B cell (primary cell): ENCODE measurements at regions not wholly inside any gene's neighbourhood (a gene's known extent, or its start where the extent isn't known, plus 50 kb on each side); places are given as distances from the start of the nearest gene placed in this dataset.

Experiments
- ATAC-seq: fragments of 200-7000 bp; cut with Tn5 transposase; one replicate; pipeline ENCODE4 v1.10.0; 2021; ENCODE audit warnings: low read depth, mild to moderate bottlenecking, moderate number of reproducible peaks, moderate library complexity
- CTCF ChIA-PET: fragments of 350-600 bp; sonication (Branson Sonifier 250); formaldehyde crosslinking; loops from one replicate; lab custom pipeline; 2021; ENCODE audit warnings: antibody characterized with exemption, inconsistent platforms; lab: Charles Lee
- POLR2A ChIA-PET: fragments of 350-600 bp; sonication (Branson Sonifier 250); formaldehyde crosslinking; loops from one replicate; lab custom pipeline; 2021; ENCODE audit warnings: antibody characterized with exemption; lab: Charles Lee
- DNase-seq: peaks from one replicate; pipeline ENCODE4 v3.0.0; 2013
- H2AFZ ChIP-seq: 2 replicates; pipeline ENCODE4 v1.6.1; 2012; ENCODE audit warnings: mild to moderate bottlenecking, low read depth, low read length; ENCODE audit not compliant: insufficient read depth, poor library complexity, severe bottlenecking
- H3K27ac ChIP-seq, 2 donors: 1 replicate in 1 of 2; 2 replicates in 1 of 2; pipeline ENCODE4 v1.5.1; 2012 to 2013; ENCODE audit warnings: low read length in 2 of 2, mild to moderate bottlenecking in 2 of 2, moderate library complexity in 1 of 2
- H3K27me3 ChIP-seq, 4 experiments: fragments of 200-600 bp in 1 of 4; sonication (generic) in 1 of 4; replicated peaks in 1 of 4; 1 replicate in 2 of 4; 2 replicates in 2 of 4; pipeline versions ENCODE4 v1.6.1 to v1.7.0; 2013 to 2016; ENCODE audit warnings: low read length in 3 of 4, mild to moderate bottlenecking in 2 of 4, mixed read lengths in 1 of 4, moderate library complexity in 1 of 4; ENCODE audit not compliant: insufficient read depth in 4 of 4, control insufficient read depth in 3 of 4; ENCODE audit errors: control extremely low read depth in 1 of 4
- H3K36me3 ChIP-seq, 2 experiments: replicated peaks in 1 of 2; 1 replicate in 1 of 2; 2 replicates in 1 of 2; pipeline versions ENCODE4 v1.6.1 to v1.7.1; 2013; ENCODE audit warnings: low read length in 1 of 2; ENCODE audit not compliant: insufficient read depth in 2 of 2, control insufficient read depth in 1 of 2; ENCODE audit errors: control extremely low read depth in 1 of 2, extremely low read depth in 1 of 2
- H3K4me1 ChIP-seq, 2 donors: fragments of 200-600 bp in 1 of 2; sonication (generic) in 1 of 2; 1 replicate in 1 of 2; 2 replicates in 1 of 2; pipeline versions ENCODE4 v1.5.1 to v1.6.1; 2013 to 2017; ENCODE audit warnings: low read length in 2 of 2; ENCODE audit not compliant: control insufficient read depth in 2 of 2, insufficient read depth in 2 of 2
- H3K4me2 ChIP-seq: replicated peaks from 2 replicates; pipeline ENCODE3; 2012; ENCODE audit warnings: mild to moderate bottlenecking, low read depth, low read length; ENCODE audit not compliant: poor library complexity, severe bottlenecking
- H3K4me3 ChIP-seq, 5 experiments: fragments of 200-600 bp in 1 of 5; sonication (generic) in 1 of 5; 1 replicate in 3 of 5; 2 replicates in 2 of 5; pipeline versions ENCODE4 v1.5.1 to v1.7.0; 2011 to 2016; ENCODE audit warnings: low read length in 4 of 5, mild to moderate bottlenecking in 4 of 5, low read depth in 2 of 5, control low read depth in 1 of 5, moderate library complexity in 1 of 5; ENCODE audit not compliant: insufficient read depth in 1 of 5; ENCODE audit errors: control extremely low read depth in 1 of 5, extremely low read depth in 1 of 5
- H3K79me2 ChIP-seq: fragments of 200-600 bp; sonication (generic); one replicate; pipeline ENCODE4 v1.6.0; 2016; ENCODE audit warnings: low read length; ENCODE audit not compliant: control insufficient read depth, insufficient read depth
- H3K9ac ChIP-seq: fragments of 200-600 bp; sonication (generic); 2 replicates; pipeline ENCODE4 v1.6.1; 2017; ENCODE audit warnings: mild to moderate bottlenecking, low read length, moderate library complexity
- H3K9me3 ChIP-seq, 3 donors: one replicate each; pipeline versions ENCODE4 v1.6.1 to v1.7.1; 2013; ENCODE audit warnings: low read length in 2 of 3; ENCODE audit not compliant: control insufficient read depth in 2 of 3, insufficient read depth in 1 of 3; ENCODE audit errors: control extremely low read depth in 1 of 3
- H4K20me1 ChIP-seq: 2 replicates; pipeline ENCODE4 v1.6.0; 2012; ENCODE audit warnings: mild to moderate bottlenecking, low read length; ENCODE audit not compliant: insufficient read depth, control insufficient read depth, poor library complexity, severe bottlenecking
- H3K27ac Mint-ChIP-seq: one replicate; pipeline ENCODE4 v1.8.0; 2021; ENCODE audit warnings: mixed read lengths
- H3K27me3 Mint-ChIP-seq: one replicate; pipeline ENCODE4 v1.8.0; 2021; ENCODE audit warnings: mixed read lengths
- H3K4me1 Mint-ChIP-seq: one replicate; pipeline ENCODE4 v1.8.0; 2021; ENCODE audit warnings: mixed read lengths
- H3K4me3 Mint-ChIP-seq: one replicate; pipeline ENCODE4 v1.8.0; 2021; ENCODE audit warnings: mixed read lengths
- H3K9me3 Mint-ChIP-seq: one replicate; pipeline ENCODE4 v1.8.0; 2022; ENCODE audit warnings: mixed read lengths; ENCODE audit not compliant: insufficient read depth
- CTCF ChIP-seq: fragments of 200-600 bp; IDR thresholded peaks from one replicate; pipeline ENCODE4 v1.8.0; 2022; ENCODE audit warnings: antibody characterized with exemption, mild to moderate bottlenecking
- EZH2 ChIP-seq: IDR thresholded peaks from 2 replicates; pipeline ENCODE4 v1.6.1; 2012; ENCODE audit warnings: borderline replicate concordance, low read depth, mild to moderate bottlenecking, moderate library complexity, low read length; ENCODE audit not compliant: insufficient read depth, poor library complexity, severe bottlenecking
- WGBS: methylation state at CpG from one replicate; pipeline ENCODE4 v1.1.5; 2013; ENCODE audit warnings: missing lambda C conversion rate; ENCODE audit not compliant: insufficient coverage; 5-methylcytosine and 5-hydroxymethylcytosine counted together
- intact Hi-C: fragments of 100-400 bp; cut with micrococcal nuclease; formaldehyde crosslinking; loops from one replicate; pipeline ENCODE4 v1.10.0; 2022

GRCh38 chr6:50141100-50141499 lies 91.4 kb upstream of the DEFB112 start:
- Histone ChIP-seq H3K4me3 (no peak overlapping the region), H3K4me2 (no peak overlapping the region), H3K27ac (no peak overlapping the region), H3K36me3 (no peaks in the 10 kb centered on the region), H4K20me1 (no peaks in the 10 kb centered on the region), H3K79me2 (no peaks in the 10 kb centered on the region), H3K27me3 (no peaks in the 10 kb centered on the region), H3K9me3 (no peaks in the 10 kb centered on the region), H2AFZ (no peak overlapping the region), H3K4me1 (no peaks in the 10 kb centered on the region), H3K9ac (no peak overlapping the region)
- TF ChIP-seq CTCF (no peak), EZH2 (no peak)
- Mint-ChIP-seq H3K4me3 (no peak overlapping the region), H3K4me1 (no peaks in the 10 kb centered on the region), H3K27me3 (no peaks in the 10 kb centered on the region), H3K9me3 (no peaks in the 10 kb centered on the region), H3K27ac (no peak overlapping the region)
- ChIA-PET POLR2A (no interaction called here), CTCF (no interaction called here)
- no peak for DNase-seq
- ATAC-seq: no peak
- intact Hi-C loops: no loop called here

GRCh38 chr6:50143011-50143719 lies 93.4 kb upstream of the DEFB112 start:
- Mint-ChIP-seq H3K4me3 (no peak overlapping the region), H3K27me3 (no peaks in the 10 kb centered on the region), H3K27ac (no peak overlapping the region), H3K9me3 (no peaks in the 10 kb centered on the region), H3K4me1 (no peaks in the 10 kb centered on the region)
- H3K9ac ChIP-seq: no peak overlapping the region
- no peaks in the 10 kb centered on the region for H3K4me1 ChIP-seq
- H3K27ac ChIP-seq: no peak overlapping the region
- H3K27me3 ChIP-seq: no peaks in the 10 kb centered on the region
- no peaks in the 10 kb centered on the region for H3K36me3 ChIP-seq
- no peak overlapping the region for H2AFZ ChIP-seq
- ATAC-seq: no peak
- H4K20me1 ChIP-seq: no peaks in the 10 kb centered on the region
- no peak for DNase-seq
- no peaks in the 10 kb centered on the region for H3K79me2 ChIP-seq
- H3K9me3 ChIP-seq: no peaks in the 10 kb centered on the region
- no peak for TF ChIP-seq CTCF
- TF ChIP-seq EZH2: no peak
- no peak overlapping the region for H3K4me2 ChIP-seq
- ChIA-PET POLR2A (no interaction called here), CTCF (no interaction called here)
- no CpG with 5 or more reads among the region's 2 CpGs for WGBS
- intact Hi-C loops: no loop called here
- no peak overlapping the region for H3K4me3 ChIP-seq
